Smooth muscle cell (in vitro differentiated cells): ENCODE measurements at regions not wholly inside any gene's neighbourhood (a gene's known extent, or its start where the extent isn't known, plus 50 kb on each side); places are given as distances from the start of the nearest gene placed in this dataset.

Experiments used
- DNase-seq: peaks from one replicate; lab custom pipeline; 2025; ENCODE audit not compliant: unreplicated experiment; lab: John Stamatoyannopoulos, UW
- H2AFZ ChIP-seq: fragments of 200-600 bp; sonication (generic); 2 replicates; pipeline ENCODE4 v1.6.0; 2016; ENCODE audit warnings: antibody characterized with exemption, low read depth, mild to moderate bottlenecking
- H3F3A ChIP-seq: fragments of 200-600 bp; sonication (generic); 2 replicates; pipeline ENCODE4 v1.6.0; 2017; ENCODE audit warnings: antibody characterized with exemption, low read depth
- H3K27ac ChIP-seq: fragments of 200-600 bp; sonication (generic); 2 replicates; pipeline ENCODE4 v1.5.1; 2016; ENCODE audit warnings: low read depth, mild to moderate bottlenecking
- H3K27me3 ChIP-seq: fragments of 200-600 bp; sonication (generic); 2 replicates; pipeline ENCODE4 v1.6.1; 2016; ENCODE audit warnings: low read depth, mild to moderate bottlenecking
- H3K36me3 ChIP-seq: fragments of 200-600 bp; sonication (generic); 2 replicates; pipeline ENCODE4 v1.5.1; 2016; ENCODE audit warnings: low read depth
- H3K4me1 ChIP-seq: fragments of 200-600 bp; sonication (generic); 2 replicates; pipeline ENCODE4 v1.5.1; 2016; ENCODE audit warnings: low read depth
- H3K4me2 ChIP-seq: fragments of 200-600 bp; sonication (generic); 2 replicates; pipeline ENCODE4 v1.6.0; 2016; ENCODE audit warnings: mild to moderate bottlenecking
- H3K4me3 ChIP-seq: fragments of 200-600 bp; sonication (generic); 2 replicates; pipeline ENCODE4 v1.5.1; 2016; ENCODE audit warnings: mild to moderate bottlenecking
- H3K79me2 ChIP-seq: fragments of 200-600 bp; sonication (generic); 2 replicates; pipeline ENCODE4 v1.6.0; 2016; ENCODE audit warnings: low read depth, mild to moderate bottlenecking
- H3K9ac ChIP-seq: fragments of 200-600 bp; sonication (generic); 2 replicates; pipeline ENCODE4 v1.6.0; 2016; ENCODE audit warnings: low read depth
- H3K9me3 ChIP-seq: fragments of 200-600 bp; sonication (generic); replicated peaks from 2 replicates; pipeline ENCODE4 v1.5.1; 2016; ENCODE audit warnings: low read depth
- H4K20me1 ChIP-seq: fragments of 200-600 bp; sonication (generic); 2 replicates; pipeline ENCODE4 v1.6.0; 2016; ENCODE audit warnings: low read depth
- CTCF ChIP-seq: fragments of 200-600 bp; sonication (generic); IDR thresholded peaks from 2 replicates; pipeline ENCODE4 v1.5.1; 2017; ENCODE audit warnings: borderline replicate concordance, mild to moderate bottlenecking, antibody characterized with exemption; ENCODE audit not compliant: insufficient read depth, poor library complexity, severe bottlenecking
- WGBS: methylation state at CpG from one replicate; pipeline ENCODE4 v1.1.7; 2016; ENCODE audit warnings: low lambda C conversion rate; 5-methylcytosine and 5-hydroxymethylcytosine counted together

DNA sequence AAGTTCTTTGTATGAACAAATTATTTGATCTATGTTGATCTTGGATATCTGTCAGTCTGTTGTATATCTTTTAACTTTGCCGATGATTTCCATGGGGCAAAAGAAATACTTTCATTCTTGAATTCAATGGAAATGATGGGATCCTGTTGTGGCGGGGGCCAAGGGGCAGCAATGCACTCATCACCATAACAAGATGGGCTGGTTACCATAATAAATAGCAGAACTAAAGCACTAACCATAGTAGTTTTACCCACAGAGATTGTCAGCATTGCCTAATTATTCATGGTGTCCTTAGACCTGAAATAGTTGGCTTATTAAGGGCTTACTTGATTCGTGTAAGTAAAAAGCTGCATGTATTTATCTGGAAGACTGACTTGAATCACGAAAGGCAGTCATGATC is 309.6 kb downstream of the RFC3 start:
- Histone ChIP-seq H3K27me3 (no peaks in the 10 kb centered on the region), H2AFZ (no peak overlapping the region), H3K4me1 (no peaks in the 10 kb centered on the region), H3K79me2 (no peaks in the 10 kb centered on the region), H4K20me1 (no peaks in the 10 kb centered on the region), H3K4me3 (no peak overlapping the region), H3K9me3 (no peaks in the 10 kb centered on the region), H3K4me2 (no peak overlapping the region), H3K36me3 (no peaks in the 10 kb centered on the region), H3F3A (no peaks in the 10 kb centered on the region), H3K27ac (no peak overlapping the region), H3K9ac (no peak overlapping the region)
- 83% methylated on average over 4 of the region's 4 CpGs for WGBS
- no peak for DNase-seq
- TF ChIP-seq CTCF, result no peak

- H3K9ac ChIP-seq, result no peak overlapping the region
- 85% methylated on average over 3 of the region's 3 CpGs for WGBS
- no peaks in the 10 kb centered on the region for H4K20me1 ChIP-seq
- no peaks in the 10 kb centered on the region for H3K9me3 ChIP-seq
- H3F3A ChIP-seq, result no peaks in the 10 kb centered on the region
- H3K36me3 ChIP-seq, result no peaks in the 10 kb centered on the region
- H3K27me3 ChIP-seq, result no peaks in the 10 kb centered on the region
- no peaks in the 10 kb centered on the region for H3K4me1 ChIP-seq
- H2AFZ ChIP-seq, result no peak overlapping the region
- no peak overlapping the region for H3K27ac ChIP-seq
- DNase-seq, result no peak
- TF ChIP-seq CTCF, result no peak
- H3K79me2 ChIP-seq, result no peaks in the 10 kb centered on the region
- no peak overlapping the region for H3K4me2 ChIP-seq
- H3K4me3 ChIP-seq, result no peak overlapping the region
Measured at GRCh38 chr13:34128661-34129060, 310.7 kb downstream of the RFC3 start.

GRCh38 chr13:34129436-34129835 is 311.5 kb downstream of the RFC3 start:
- no peak overlapping the region for H3K9ac ChIP-seq
- H2AFZ ChIP-seq, result no peak overlapping the region
- no peaks in the 10 kb centered on the region for H3K79me2 ChIP-seq
- no peaks in the 10 kb centered on the region for H3K4me1 ChIP-seq
- H3K4me2 ChIP-seq, result no peak overlapping the region
- H3K27ac ChIP-seq, result no peak overlapping the region
- no peak for TF ChIP-seq CTCF
- H3K27me3 ChIP-seq, result no peaks in the 10 kb centered on the region
- no peaks in the 10 kb centered on the region for H3K36me3 ChIP-seq
- H3K4me3 ChIP-seq, result no peak overlapping the region
- no peak for DNase-seq
- H4K20me1 ChIP-seq, result no peaks in the 10 kb centered on the region
- no peaks in the 10 kb centered on the region for H3K9me3 ChIP-seq
- H3F3A ChIP-seq, result no peaks in the 10 kb centered on the region

GRCh38 chr13:34137200-34137599 is 319.3 kb downstream of the RFC3 start:
- Histone ChIP-seq H3K27ac (no peak overlapping the region), H3K9me3 (no peaks in the 10 kb centered on the region), H3K79me2 (no peaks in the 10 kb centered on the region), H3K4me1 (no peaks in the 10 kb centered on the region), H3F3A (no peaks in the 10 kb centered on the region), H3K9ac (no peak overlapping the region), H2AFZ (no peak overlapping the region), H3K4me3 (no peak overlapping the region), H4K20me1 (no peaks in the 10 kb centered on the region), H3K27me3 (no peaks in the 10 kb centered on the region), H3K4me2 (no peak overlapping the region), H3K36me3 (no peaks in the 10 kb centered on the region)
- no peak for DNase-seq
- TF ChIP-seq CTCF, result no peak
- 87% methylated on average over 2 of the region's 2 CpGs for WGBS
